ENCODE measurements at regions not wholly inside any gene's neighbourhood (a gene's known extent, or its start where the extent isn't known, plus 50 kb on each side); places are given as distances from the start of the nearest gene placed in this dataset.

GRCh38 chr3:161682715-161683114 is 186.1 kb downstream of the OTOL1 start:
- H3K4me3 ChIP-seq (ENCODE audit: low read length): no peak overlapping the region
- TF ChIP-seq CTCF (IDR thresholded peaks at IDR 0.05; ENCODE audit: insufficient read depth, low read depth, low read length, missing control alignments): no peak
- DNase-seq (ENCODE audit: low read depth): peak; percentile 3

GRCh38 chr3:161689584-161690298 is 193.1 kb downstream of the OTOL1 start:
- TF ChIP-seq CTCF (IDR thresholded peaks at IDR 0.05; ENCODE audit: insufficient read depth, low read depth, low read length, missing control alignments): no peak
- DNase-seq (ENCODE audit: low read depth): no peak
- no peak overlapping the region for H3K4me3 ChIP-seq (ENCODE audit: low read length)

GRCh38 chr3:161690299-161690620 is 193.7 kb downstream of the OTOL1 start:
- DNase-seq (ENCODE audit: low read depth): no peak
- TF ChIP-seq CTCF (IDR thresholded peaks at IDR 0.05; ENCODE audit: insufficient read depth, low read depth, low read length, missing control alignments): no peak
- no peak overlapping the region for H3K4me3 ChIP-seq (ENCODE audit: low read length)

GRCh38 chr3:161691677-161692076 is 195.1 kb downstream of the OTOL1 start:
- H3K4me3 ChIP-seq (ENCODE audit: low read length): no peak overlapping the region
- no peak for DNase-seq (ENCODE audit: low read depth)
- no peak for TF ChIP-seq CTCF (IDR thresholded peaks at IDR 0.05; ENCODE audit: insufficient read depth, low read depth, low read length, missing control alignments)

GRCh38 chr3:161694682-161695564 is 198.3 kb downstream of the OTOL1 start:
- no peak overlapping the region for H3K4me3 ChIP-seq (ENCODE audit: low read length)
- no peak for TF ChIP-seq CTCF (IDR thresholded peaks at IDR 0.05; ENCODE audit: insufficient read depth, low read depth, low read length, missing control alignments)
- DNase-seq (ENCODE audit: low read depth): no peak

GRCh38 chr3:161695811-161696210 is 199.2 kb downstream of the OTOL1 start:
- H3K4me3 ChIP-seq (ENCODE audit: low read length): no peak overlapping the region
- DNase-seq (ENCODE audit: low read depth): no peak
- TF ChIP-seq CTCF (IDR thresholded peaks at IDR 0.05; ENCODE audit: insufficient read depth, low read depth, low read length, missing control alignments): no peak

All from epithelial cell of esophagus (primary cell).